ENCODE measurements at regions not wholly inside any gene's neighbourhood (a gene's known extent, or its start where the extent isn't known, plus 50 kb on each side); places are given as distances from the start of the nearest gene placed in this dataset.
A peak's percentile ranks its signal among the peaks of the same experiment; 100 is the strongest.
"Not testable (repeated sequence)": the region's sequence is repeated elsewhere in the genome, so short reads cannot be mapped to it uniquely, and the experiment has no call there.

DNA sequence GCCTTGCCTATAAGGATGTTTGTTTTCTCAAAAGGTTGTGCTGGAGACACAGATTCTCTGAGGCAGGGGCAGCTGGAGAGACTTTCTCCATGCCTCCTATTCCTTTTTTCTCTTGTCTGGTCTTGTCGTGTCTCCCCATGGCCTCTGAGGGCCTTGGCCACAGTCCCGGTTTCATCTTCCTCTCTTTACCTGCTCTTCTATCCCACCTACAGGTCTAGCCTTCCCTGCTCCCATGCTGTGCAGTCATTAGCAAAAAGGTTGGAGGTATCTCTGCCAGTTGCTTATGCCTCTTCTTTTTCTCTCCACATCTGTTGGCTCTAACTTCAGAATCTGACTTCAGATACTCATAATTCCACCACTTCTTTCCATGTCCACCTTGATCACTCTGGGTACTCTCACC, 191.1 kb downstream of the IL20RB start:
- H3K4me3 ChIP-seq (ENCODE audit: low read depth, low read length), result no peak overlapping the region
- no peak for DNase-seq (ENCODE audit: low read depth)
- TF ChIP-seq, protein P1, sequence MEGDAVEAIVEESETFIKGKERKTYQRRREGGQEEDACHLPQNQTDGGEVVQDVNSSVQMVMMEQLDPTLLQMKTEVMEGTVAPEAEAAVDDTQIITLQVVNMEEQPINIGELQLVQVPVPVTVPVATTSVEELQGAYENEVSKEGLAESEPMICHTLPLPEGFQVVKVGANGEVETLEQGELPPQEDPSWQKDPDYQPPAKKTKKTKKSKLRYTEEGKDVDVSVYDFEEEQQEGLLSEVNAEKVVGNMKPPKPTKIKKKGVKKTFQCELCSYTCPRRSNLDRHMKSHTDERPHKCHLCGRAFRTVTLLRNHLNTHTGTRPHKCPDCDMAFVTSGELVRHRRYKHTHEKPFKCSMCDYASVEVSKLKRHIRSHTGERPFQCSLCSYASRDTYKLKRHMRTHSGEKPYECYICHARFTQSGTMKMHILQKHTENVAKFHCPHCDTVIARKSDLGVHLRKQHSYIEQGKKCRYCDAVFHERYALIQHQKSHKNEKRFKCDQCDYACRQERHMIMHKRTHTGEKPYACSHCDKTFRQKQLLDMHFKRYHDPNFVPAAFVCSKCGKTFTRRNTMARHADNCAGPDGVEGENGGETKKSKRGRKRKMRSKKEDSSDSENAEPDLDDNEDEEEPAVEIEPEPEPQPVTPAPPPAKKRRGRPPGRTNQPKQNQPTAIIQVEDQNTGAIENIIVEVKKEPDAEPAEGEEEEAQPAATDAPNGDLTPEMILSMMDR (conservative IDR thresholded peaks at IDR 0.05; ENCODE audit: low read depth, low read length), result no peak

DNA sequence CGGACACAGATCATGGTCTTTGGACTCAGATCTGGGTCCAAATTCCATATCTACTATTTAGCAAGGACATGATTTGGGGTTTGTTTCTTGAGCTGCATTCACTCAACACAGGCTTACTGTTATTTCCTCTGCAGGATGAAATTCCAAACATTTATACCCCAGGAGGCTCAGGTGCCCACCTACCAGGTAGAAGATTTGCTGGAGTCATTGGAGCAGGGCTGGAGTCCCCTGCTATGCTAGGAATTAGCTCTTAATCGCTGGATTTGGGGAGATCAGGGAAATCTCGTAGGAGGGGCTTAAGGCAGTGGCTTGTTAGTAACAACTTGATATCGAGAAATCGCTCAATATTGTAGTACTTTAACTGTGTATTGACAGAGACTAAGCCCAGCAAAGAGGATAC, 193.0 kb downstream of the IL20RB start:
- H3K4me3 ChIP-seq (ENCODE audit: low read depth, low read length), result no peak overlapping the region
- TF ChIP-seq, protein P1 (conservative IDR thresholded peaks at IDR 0.05; ENCODE audit: low read depth, low read length), result no peak
- DNase-seq (ENCODE audit: low read depth), result no peak

DNA sequence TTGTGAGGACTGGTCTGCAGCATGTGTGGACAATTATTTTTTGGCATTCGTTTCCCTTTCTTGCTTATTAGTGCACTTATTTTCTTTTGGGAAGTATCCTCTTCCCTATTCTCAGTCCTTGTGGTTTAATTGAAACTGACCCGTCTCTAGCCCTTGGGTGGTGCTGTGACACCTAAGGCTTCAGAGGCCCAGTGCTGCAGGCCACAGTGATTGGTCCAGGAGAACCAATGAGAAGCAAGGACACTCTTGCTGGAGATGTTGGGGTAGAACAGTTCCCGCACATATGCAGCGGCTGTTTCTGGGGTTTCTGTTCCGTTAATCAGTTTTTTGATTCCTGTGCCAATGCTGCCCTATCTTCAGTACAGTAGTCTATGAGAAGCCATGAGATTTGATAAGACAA, 195.3 kb downstream of the IL20RB start:
- not testable (repeated sequence) for DNase-seq (ENCODE audit: low read depth); H3K4me3 ChIP-seq (ENCODE audit: low read depth, low read length)

DNA sequence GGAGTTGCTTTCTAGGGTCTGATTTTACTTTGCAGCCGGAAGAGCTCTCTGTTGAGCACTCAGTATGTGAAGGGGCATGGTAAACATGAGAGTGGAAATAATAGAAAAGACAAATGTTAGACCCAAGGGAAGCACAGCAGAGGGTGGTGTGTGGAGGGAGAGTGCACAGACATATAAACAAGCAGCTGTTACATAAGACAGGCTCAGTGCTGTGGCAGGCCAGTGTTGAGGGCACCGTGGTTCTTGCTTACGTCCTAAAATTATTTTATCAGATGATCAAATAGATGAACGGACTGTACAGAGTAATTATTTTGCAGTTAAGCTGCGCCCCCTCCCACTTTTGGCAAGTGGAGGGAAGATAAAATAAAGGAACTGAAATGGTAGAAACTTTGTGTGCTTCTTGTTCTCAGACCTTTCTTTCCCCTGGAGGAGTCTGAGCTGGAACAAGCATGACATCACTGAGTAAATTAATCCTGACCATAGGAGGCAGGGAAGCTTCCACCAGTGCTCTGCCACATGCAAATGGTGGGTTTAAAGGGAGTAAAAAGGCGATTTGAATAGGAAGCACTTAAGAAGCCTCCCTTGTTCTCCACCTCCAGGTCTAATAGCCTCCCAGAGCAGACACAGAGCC, 205.6 kb downstream of the IL20RB start:
- no peak overlapping the region for H3K4me3 ChIP-seq (ENCODE audit: low read depth, low read length)
- DNase-seq (ENCODE audit: low read depth), result no peak
- TF ChIP-seq, protein P1 (conservative IDR thresholded peaks at IDR 0.05; ENCODE audit: low read depth, low read length), result no peak

DNA sequence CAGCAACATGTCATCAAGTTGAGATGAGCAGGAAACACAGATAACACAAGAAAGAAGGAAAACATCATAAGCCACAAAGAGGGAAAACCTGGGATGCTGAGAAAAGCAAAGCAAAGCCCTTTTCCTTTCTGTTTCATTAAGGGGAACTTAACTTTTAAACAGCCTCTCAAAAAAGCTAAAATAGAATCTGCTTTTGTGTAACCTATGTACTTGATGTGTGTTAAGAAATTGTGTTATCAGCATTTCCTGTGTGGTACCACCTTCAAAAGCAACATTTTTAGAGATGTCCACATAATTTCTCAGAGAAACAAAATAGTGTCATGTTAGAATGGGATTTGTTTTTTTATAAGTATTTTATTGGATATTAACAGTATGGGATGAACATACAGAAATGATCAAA, 206.2 kb downstream of the IL20RB start:
- TF ChIP-seq, protein P1 (conservative IDR thresholded peaks at IDR 0.05; ENCODE audit: low read depth, low read length), result no peak
- DNase-seq (ENCODE audit: low read depth), result no peak
- H3K4me3 ChIP-seq (ENCODE audit: low read depth, low read length), result no peak overlapping the region

DNA sequence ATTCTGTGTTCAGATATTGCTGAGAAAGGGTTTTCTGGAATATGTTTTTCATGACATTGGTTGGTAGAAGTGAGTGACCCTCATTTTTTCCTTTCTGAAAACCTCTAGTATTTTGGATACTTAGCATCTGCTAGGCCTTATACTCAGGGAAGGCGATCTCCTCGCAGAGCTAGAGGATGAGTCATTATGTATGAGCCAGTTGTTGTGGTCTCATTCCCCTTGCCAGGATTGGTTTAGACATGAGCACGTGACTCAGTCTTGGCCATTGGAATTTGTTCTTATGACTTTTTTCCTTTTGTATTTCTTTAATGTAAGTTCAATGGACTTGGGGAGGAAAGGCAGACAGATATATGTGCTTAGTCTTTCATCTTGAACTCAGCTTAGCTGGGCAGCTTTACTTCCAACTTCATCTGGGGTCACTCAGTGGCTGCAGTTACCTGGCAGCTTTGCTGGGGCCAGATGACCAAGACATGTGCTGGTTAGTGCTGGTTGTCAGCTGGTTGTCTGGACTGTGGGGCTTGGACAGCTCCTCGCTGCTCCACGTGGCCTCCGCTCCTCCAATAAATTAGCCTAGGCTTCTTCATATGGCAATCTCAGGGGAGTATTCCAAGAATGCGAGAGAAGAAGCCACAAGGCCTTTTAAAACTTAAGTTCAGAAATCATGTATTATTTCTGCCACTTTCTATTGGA, 207.5 kb downstream of the IL20RB start:
- no peak overlapping the region for H3K4me3 ChIP-seq (ENCODE audit: low read depth, low read length)
- peak; percentile 2 for DNase-seq (ENCODE audit: low read depth)
- TF ChIP-seq, protein P1 (conservative IDR thresholded peaks at IDR 0.05; ENCODE audit: low read depth, low read length), result no peak

DNA sequence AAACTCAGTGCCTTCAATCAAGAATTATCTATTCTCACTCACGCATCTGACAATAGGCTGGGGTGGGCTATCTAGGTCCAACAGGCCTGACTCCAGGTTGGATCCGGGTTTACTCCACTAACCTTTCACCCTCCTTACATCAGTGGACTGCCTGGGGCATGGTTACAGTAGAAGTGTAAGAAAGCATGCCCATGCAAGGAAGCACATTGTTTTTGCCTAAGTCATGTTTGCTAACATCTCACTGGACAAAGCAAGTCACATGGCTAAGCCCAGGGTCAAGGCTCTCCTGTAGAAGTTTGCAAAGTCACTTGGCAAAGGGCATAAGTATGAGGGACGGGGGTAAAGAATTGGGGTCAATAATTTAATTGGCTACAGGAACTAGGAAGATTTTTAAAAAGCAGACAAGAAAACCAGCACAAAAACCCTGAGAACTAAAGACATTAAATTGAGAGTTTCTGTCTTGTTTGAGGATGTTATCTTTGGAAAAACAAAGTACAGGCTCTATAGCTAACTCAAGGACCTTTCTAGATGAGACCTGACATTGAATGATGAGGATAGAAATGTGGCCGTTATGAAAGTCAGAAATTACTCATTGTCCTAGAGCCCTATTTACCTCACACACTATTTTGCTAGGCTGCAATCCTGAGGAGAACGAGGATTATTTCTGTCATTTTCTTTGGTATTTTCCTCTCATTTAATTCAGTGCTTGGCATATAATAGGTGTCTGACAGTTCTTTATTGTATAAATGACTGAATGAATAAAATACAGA, 214.2 kb downstream of the IL20RB start:
- no peak for DNase-seq (ENCODE audit: low read depth)
- TF ChIP-seq, protein P1 (conservative IDR thresholded peaks at IDR 0.05; ENCODE audit: low read depth, low read length), result no peak
- H3K4me3 ChIP-seq (ENCODE audit: low read depth, low read length), result no peak overlapping the region

Data from epithelial cell of proximal tubule (primary cell).